MM.1S (cell line): ENCODE measurements at regions not wholly inside any gene's neighbourhood (a gene's known extent, or its start where the extent isn't known, plus 50 kb on each side); places are given as distances from the start of the nearest gene placed in this dataset.

ENCODE experiments used
- DNase-seq: peaks from one replicate; pipeline ENCODE4 v3.0.0-alpha.2; 2015
- H2AFZ ChIP-seq: fragments of 300-600 bp; sonication (generic); 2 replicates; pipeline ENCODE4 v1.6.0; 2016; ENCODE audit warnings: antibody characterized with exemption, low read length
- H3F3A ChIP-seq: fragments of 300-600 bp; sonication (generic); 2 replicates; pipeline ENCODE4 v1.6.1; 2016; ENCODE audit warnings: mild to moderate bottlenecking, antibody characterized with exemption, low read length, moderate library complexity, mixed read lengths; ENCODE audit not compliant: insufficient read depth
- H3K27ac ChIP-seq: fragments of 300-600 bp; sonication (generic); 2 replicates; pipeline ENCODE4 v1.5.1; 2016; ENCODE audit warnings: mild to moderate bottlenecking, low read length
- H3K27me3 ChIP-seq: fragments of 300-600 bp; sonication (generic); replicated peaks from 2 replicates; pipeline ENCODE4 v1.6.0; 2016; ENCODE audit warnings: low read length; ENCODE audit not compliant: insufficient read depth
- H3K36me3 ChIP-seq: fragments of 300-600 bp; sonication (generic); replicated peaks from 2 replicates; pipeline ENCODE4 v1.6.1; 2016; ENCODE audit warnings: mild to moderate bottlenecking, low read length, mixed read lengths; ENCODE audit not compliant: insufficient read depth
- H3K4me1 ChIP-seq: fragments of 300-600 bp; sonication (generic); 2 replicates; pipeline ENCODE4 v1.6.1; 2016; ENCODE audit warnings: low read length, mixed read lengths
- H3K4me2 ChIP-seq: fragments of 300-600 bp; sonication (generic); 2 replicates; pipeline ENCODE4 v1.6.0; 2016; ENCODE audit warnings: low read depth, low read length
- H3K4me3 ChIP-seq: fragments of 300-600 bp; sonication (generic); 2 replicates; pipeline ENCODE4 v1.5.1; 2016; ENCODE audit warnings: low read length, mixed read lengths
- H3K79me2 ChIP-seq: fragments of 300-600 bp; sonication (generic); 2 replicates; pipeline ENCODE4 v1.6.1; 2016; ENCODE audit warnings: mixed run types, low read length, mixed read lengths
- H3K9ac ChIP-seq: fragments of 300-600 bp; sonication (generic); 2 replicates; pipeline ENCODE4 v1.6.1; 2016; ENCODE audit warnings: low read length, mixed read lengths
- H3K9me2 ChIP-seq: fragments of 300-600 bp; sonication (generic); replicated peaks from 2 replicates; pipeline ENCODE4 v1.6.1; 2016; ENCODE audit warnings: mild to moderate bottlenecking, low read length, mixed read lengths; ENCODE audit not compliant: insufficient read depth
- H3K9me3 ChIP-seq: fragments of 300-600 bp; sonication (generic); replicated peaks from 2 replicates; pipeline ENCODE4 v1.6.1; 2016; ENCODE audit warnings: mild to moderate bottlenecking, low read length, mixed read lengths; ENCODE audit not compliant: insufficient read depth
- H4K20me1 ChIP-seq: fragments of 300-600 bp; sonication (generic); 2 replicates; pipeline ENCODE4 v1.6.1; 2016; ENCODE audit warnings: mild to moderate bottlenecking, low read length, moderate library complexity, mixed read lengths; ENCODE audit not compliant: insufficient read depth
- EZH2 ChIP-seq: fragments of 300-600 bp; sonication (generic); optimal IDR thresholded peaks from 2 replicates; pipeline ENCODE3; 2017; ENCODE audit warnings: low read depth, mild to moderate bottlenecking, antibody characterized with exemption, low read length, mixed read lengths
- EZH2phosphoT487 ChIP-seq: fragments of 300-600 bp; sonication (generic); IDR thresholded peaks from 2 replicates; pipeline ENCODE4 v1.6.1; 2018; ENCODE audit warnings: antibody characterized with exemption, low read length
- TF ChIP-seq, protein P1 (sequence below): fragments of 300-600 bp; sonication (generic); IDR thresholded peaks from 2 replicates; pipeline ENCODE4 v1.5.1; 2016; ENCODE audit warnings: antibody characterized with exemption, low read length, mixed read lengths

DNA sequence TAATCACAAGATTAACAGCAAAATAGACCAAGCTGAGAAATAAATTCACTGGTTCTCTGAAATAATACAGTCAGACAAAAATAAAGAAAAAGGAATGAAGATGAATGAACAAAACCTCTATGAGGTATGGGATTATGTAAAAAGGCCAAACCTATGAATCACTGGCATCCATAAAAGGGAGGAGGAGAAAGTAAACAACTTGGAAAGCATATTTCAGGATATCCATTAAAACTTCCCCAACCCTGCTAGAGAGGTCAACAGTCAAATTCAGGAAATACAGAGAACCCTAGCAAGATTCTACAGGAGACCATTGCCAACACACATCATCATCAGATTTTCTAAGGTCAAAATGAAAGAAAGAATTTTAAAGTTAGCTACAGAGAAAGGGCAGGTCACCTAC, 649.7 kb upstream of the CBLB start:
- no peaks in the 10 kb centered on the region for H3K9me2 ChIP-seq
- H3K79me2 ChIP-seq, result no peaks in the 10 kb centered on the region
- H3K9me3 ChIP-seq, result no peaks in the 10 kb centered on the region
- H3K9ac ChIP-seq, result no peak overlapping the region
- no peak overlapping the region for H3K4me2 ChIP-seq
- DNase-seq, result no peak
- H3K27me3 ChIP-seq, result no peaks in the 10 kb centered on the region
- H3K4me1 ChIP-seq, result no peaks in the 10 kb centered on the region
- no peaks in the 10 kb centered on the region for H3F3A ChIP-seq
- H2AFZ ChIP-seq, result no peak overlapping the region
- no peaks in the 10 kb centered on the region for H4K20me1 ChIP-seq
- TF ChIP-seq EZH2 (no peak), EZH2phosphoT487 (no peak)
- TF ChIP-seq, protein P1, sequence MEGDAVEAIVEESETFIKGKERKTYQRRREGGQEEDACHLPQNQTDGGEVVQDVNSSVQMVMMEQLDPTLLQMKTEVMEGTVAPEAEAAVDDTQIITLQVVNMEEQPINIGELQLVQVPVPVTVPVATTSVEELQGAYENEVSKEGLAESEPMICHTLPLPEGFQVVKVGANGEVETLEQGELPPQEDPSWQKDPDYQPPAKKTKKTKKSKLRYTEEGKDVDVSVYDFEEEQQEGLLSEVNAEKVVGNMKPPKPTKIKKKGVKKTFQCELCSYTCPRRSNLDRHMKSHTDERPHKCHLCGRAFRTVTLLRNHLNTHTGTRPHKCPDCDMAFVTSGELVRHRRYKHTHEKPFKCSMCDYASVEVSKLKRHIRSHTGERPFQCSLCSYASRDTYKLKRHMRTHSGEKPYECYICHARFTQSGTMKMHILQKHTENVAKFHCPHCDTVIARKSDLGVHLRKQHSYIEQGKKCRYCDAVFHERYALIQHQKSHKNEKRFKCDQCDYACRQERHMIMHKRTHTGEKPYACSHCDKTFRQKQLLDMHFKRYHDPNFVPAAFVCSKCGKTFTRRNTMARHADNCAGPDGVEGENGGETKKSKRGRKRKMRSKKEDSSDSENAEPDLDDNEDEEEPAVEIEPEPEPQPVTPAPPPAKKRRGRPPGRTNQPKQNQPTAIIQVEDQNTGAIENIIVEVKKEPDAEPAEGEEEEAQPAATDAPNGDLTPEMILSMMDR, result no peak
- no peaks in the 10 kb centered on the region for H3K36me3 ChIP-seq
- no peak overlapping the region for H3K4me3 ChIP-seq
- H3K27ac ChIP-seq, result no peak overlapping the region

DNA sequence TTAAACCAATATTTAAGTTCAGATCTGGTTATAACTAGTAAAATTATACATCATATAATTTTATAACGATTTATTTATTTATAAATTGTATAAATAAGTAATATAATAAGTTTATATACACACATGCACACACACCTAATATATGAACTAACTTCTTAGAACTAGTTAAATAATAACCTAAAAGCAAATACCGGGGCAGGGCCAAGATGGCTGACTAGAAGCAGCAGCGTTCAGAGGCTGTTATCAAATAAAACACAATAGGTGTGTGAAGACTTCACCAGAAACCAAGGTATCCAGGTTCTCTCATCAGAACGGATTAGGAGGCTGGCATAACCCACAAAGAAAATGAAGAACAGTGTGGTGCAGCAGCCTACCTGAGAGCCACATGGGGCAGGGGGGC, 653.6 kb upstream of the CBLB start:
- TF ChIP-seq EZH2 (no peak), EZH2phosphoT487 (no peak)
- TF ChIP-seq, protein P1, result no peak
- H3K4me3 ChIP-seq, result no peak overlapping the region
- H3F3A ChIP-seq, result no peaks in the 10 kb centered on the region
- no peaks in the 10 kb centered on the region for H3K4me1 ChIP-seq
- no peak overlapping the region for H3K4me2 ChIP-seq
- no peak for DNase-seq
- no peaks in the 10 kb centered on the region for H3K36me3 ChIP-seq
- H3K79me2 ChIP-seq, result no peaks in the 10 kb centered on the region
- H3K27me3 ChIP-seq, result no peaks in the 10 kb centered on the region
- no peaks in the 10 kb centered on the region for H3K9me3 ChIP-seq
- H2AFZ ChIP-seq, result no peak overlapping the region
- H3K9ac ChIP-seq, result no peak overlapping the region
- no peaks in the 10 kb centered on the region for H3K9me2 ChIP-seq
- no peaks in the 10 kb centered on the region for H4K20me1 ChIP-seq
- H3K27ac ChIP-seq, result no peak overlapping the region

GRCh38 chr3:106528932-106529331, 660.1 kb upstream of the CBLB start:
- Histone ChIP-seq H3K4me1 (no peaks in the 10 kb centered on the region), H3K27me3 (no peaks in the 10 kb centered on the region), H3K4me2 (no peak overlapping the region), H3K79me2 (no peaks in the 10 kb centered on the region), H4K20me1 (no peaks in the 10 kb centered on the region), H3F3A (no peaks in the 10 kb centered on the region), H3K27ac (no peak overlapping the region), H3K4me3 (no peak overlapping the region), H3K36me3 (no peaks in the 10 kb centered on the region), H3K9ac (no peak overlapping the region), H2AFZ (no peak overlapping the region), H3K9me3 (no peaks in the 10 kb centered on the region), H3K9me2 (no peaks in the 10 kb centered on the region)
- DNase-seq, result no peak
- TF ChIP-seq, protein P1, result no peak
- no peak for TF ChIP-seq EZH2phosphoT487

- Histone ChIP-seq H3K9me3 (no peaks in the 10 kb centered on the region), H3F3A (no peaks in the 10 kb centered on the region), H3K27me3 (no peaks in the 10 kb centered on the region), H3K9me2 (no peaks in the 10 kb centered on the region), H3K4me2 (no peak overlapping the region), H3K27ac (no peak overlapping the region), H3K4me1 (no peaks in the 10 kb centered on the region), H2AFZ (no peak overlapping the region), H3K79me2 (no peaks in the 10 kb centered on the region), H4K20me1 (no peaks in the 10 kb centered on the region), H3K9ac (no peak overlapping the region), H3K36me3 (no peaks in the 10 kb centered on the region), H3K4me3 (no peak overlapping the region)
- TF ChIP-seq, protein P1, result no peak
- TF ChIP-seq EZH2phosphoT487 (no peak), EZH2 (no peak)
- no peak for DNase-seq
These were observed 660.9 kb upstream of the CBLB start for GRCh38 chr3:106529738-106530137.
